GM13977 (cell line): ENCODE measurements at regions not wholly inside any gene's neighbourhood (a gene's known extent, or its start where the extent isn't known, plus 50 kb on each side); places are given as distances from the start of the nearest gene placed in this dataset.

ENCODE experiments used
- DNase-seq: peaks from one replicate; pipeline ENCODE4 v3.0.0; 2012; ENCODE audit warnings: low spot score
- in situ Hi-C: fragments of 300-500 bp; cut with MboI; formaldehyde crosslinking; loops from one replicate; pipeline ENCODE4 v1.12.0; 2022; ENCODE audit warnings: low sequenced_read_pairs, low pct_unique_long_range_greater_than_20kb, mixed read lengths, inconsistent platforms; ENCODE audit not compliant: unreplicated experiment
- TF ChIP-seq, protein P1 (sequence below): IDR thresholded peaks from 2 replicates; pipeline ENCODE4 v1.5.1; 2012; ENCODE audit warnings: mild to moderate bottlenecking, control low read depth; ENCODE audit not compliant: insufficient read depth; ENCODE audit errors: extremely low read depth, missing control alignments

DNA sequence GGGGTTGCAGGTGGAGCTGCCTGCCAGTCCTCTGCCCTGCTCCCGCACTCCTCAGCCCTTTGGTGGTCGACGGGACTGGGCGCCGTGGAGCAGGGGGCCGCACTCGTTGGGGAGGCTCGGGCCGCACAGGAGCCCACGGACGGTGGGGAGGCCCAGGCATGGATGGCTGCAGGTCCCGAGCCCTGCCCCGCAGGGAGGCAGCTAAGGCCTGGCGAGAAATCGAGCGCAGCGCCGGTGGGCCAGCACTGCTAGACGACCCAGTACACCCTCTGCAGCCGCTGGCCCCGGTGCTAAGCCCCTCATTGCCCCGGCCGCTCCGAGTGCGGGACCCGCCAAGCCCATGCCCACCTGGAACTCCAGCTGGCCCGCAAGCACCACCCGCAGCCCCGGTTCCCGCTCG, 221.8 kb downstream of the BTG1 start:
- in situ Hi-C loops = no loop called here
- DNase-seq = no peak
- TF ChIP-seq, protein P1, sequence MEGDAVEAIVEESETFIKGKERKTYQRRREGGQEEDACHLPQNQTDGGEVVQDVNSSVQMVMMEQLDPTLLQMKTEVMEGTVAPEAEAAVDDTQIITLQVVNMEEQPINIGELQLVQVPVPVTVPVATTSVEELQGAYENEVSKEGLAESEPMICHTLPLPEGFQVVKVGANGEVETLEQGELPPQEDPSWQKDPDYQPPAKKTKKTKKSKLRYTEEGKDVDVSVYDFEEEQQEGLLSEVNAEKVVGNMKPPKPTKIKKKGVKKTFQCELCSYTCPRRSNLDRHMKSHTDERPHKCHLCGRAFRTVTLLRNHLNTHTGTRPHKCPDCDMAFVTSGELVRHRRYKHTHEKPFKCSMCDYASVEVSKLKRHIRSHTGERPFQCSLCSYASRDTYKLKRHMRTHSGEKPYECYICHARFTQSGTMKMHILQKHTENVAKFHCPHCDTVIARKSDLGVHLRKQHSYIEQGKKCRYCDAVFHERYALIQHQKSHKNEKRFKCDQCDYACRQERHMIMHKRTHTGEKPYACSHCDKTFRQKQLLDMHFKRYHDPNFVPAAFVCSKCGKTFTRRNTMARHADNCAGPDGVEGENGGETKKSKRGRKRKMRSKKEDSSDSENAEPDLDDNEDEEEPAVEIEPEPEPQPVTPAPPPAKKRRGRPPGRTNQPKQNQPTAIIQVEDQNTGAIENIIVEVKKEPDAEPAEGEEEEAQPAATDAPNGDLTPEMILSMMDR = no peak

DNA sequence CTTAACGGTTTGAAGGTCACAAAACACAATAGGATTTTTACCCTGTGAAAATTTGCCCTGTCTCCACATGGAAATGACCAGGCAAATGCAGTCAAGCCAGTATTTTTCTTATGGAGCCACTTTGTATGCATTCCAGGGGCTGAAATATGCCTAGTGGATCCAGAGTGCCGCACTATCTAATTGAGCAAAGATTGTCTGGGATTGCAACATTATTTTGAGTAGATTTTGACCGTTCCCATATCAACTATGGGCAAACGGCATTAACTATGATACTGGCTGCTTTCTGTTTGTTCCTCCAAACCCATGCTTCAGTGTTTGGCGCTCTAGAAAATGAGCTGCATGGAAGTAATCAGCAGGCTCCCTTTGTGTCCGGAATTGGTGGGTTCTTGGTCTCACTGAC, 223.0 kb downstream of the BTG1 start:
- TF ChIP-seq, protein P1 = no peak
- DNase-seq = no peak
- in situ Hi-C loops = no loop called here

DNA sequence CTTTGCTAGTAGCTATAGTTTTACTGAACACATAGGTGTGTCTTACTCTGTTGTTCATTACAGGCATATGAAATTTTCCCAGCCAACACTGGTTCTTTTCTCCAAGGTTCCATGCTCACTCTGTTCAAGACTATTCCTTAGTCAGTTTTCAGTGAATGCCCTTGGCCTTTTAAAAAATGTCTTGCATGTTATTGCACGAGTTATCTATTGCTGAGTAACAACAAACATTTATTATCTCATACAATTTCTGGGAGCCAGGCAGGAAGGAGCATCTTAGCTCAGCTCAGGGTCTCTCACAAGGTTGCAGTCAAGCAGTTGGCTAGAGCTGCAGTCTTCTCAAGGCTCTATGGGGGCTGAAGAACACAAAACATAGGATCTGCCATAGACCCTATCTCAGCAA, 223.5 kb downstream of the BTG1 start:
- in situ Hi-C loops = no loop called here
- TF ChIP-seq, protein P1 = no peak
- DNase-seq = no peak

DNA sequence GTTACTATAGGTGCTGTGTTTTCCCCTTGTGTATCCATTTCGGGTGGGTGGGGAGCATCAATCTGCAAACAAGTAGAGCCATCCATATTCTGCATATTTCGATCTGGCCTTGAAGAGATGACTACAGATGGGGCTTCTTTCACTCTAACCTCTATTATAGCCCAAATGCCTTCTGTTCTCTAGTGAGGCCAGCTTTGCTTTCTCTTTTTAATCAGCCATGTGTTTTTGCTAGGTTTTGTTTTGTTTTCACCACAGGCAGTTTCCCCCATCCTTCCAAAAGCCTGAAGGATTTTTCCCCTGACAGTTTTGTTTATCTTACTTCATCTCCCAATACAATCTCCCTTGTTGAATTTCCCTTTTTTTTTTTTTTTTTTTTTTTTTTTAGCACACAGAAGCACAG, 224.1 kb downstream of the BTG1 start:
- in situ Hi-C loops = no loop called here
- TF ChIP-seq, protein P1 = no peak
- DNase-seq = no peak

DNA sequence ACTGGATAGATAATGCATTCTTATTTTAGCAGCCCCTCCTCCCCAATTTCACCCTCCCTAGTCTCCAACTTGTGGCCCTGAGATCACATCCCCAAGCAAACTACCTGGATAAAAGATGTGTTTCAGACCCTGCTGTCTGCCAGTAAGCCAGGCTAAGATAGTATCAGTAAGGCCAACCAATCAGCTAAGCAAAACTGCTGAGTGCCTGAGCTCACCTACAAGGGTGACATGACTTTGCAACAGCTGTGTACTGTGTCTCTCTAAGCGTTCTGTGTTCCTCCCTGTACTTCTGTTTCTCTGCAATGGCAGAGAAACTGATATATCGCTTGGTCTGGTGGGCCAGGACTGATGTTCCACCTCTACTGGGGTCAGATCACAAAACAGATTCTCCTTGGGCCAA, 224.9 kb downstream of the BTG1 start:
- no peak for DNase-seq
- TF ChIP-seq, protein P1 = no peak
- in situ Hi-C loops = no loop called here

DNA sequence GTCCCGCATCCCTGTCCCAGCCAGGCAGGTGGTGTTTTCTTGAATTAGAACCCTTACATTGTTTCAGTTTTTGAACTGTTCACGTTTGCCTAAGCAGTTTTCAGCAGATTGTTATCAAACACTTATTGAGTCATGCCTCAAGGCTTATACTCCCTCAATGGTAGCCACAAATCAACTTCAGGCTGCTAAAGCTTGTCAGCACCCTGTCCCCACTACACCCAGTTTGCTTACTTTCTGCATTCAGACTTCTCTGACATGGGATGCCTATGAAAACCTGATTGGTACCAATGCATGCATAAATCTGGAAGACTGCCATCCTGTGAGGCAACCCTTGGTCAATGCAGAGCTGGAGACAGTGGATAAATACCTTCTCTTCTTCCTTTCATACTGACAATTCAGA, 225.4 kb downstream of the BTG1 start:
- in situ Hi-C loops = no loop called here
- no peak for DNase-seq
- TF ChIP-seq, protein P1 = no peak

DNA sequence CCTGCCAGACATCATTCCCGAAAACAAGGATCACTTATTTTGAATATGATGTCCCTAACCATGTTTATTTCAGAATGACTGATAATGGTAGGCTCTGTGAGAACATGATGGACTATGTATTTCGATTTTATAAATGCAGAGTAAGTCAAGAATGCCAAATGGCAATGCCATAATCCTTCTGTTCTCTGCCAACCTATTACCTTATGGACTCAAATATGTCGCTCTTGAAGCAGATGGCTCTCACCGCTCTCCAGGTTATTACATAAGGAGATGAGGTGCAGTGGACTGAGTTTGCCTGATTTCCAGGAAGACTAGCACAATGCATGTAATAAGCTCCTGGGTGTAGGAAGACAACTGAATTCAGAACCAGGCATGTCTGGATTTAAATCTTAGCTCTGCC, 227.2 kb downstream of the BTG1 start:
- in situ Hi-C loops = no loop called here
- DNase-seq = no peak
- TF ChIP-seq, protein P1 = no peak
